SU-DHL-6 (cell line): ENCODE measurements at regions not wholly inside any gene's neighbourhood (a gene's known extent, or its start where the extent isn't known, plus 50 kb on each side); places are given as distances from the start of the nearest gene placed in this dataset.

ENCODE experiments used
- H2AFZ ChIP-seq: fragments of 200-600 bp; sonication (generic); 2 replicates; pipeline ENCODE4 v1.6.1; 2014; ENCODE audit warnings: low read depth, mild to moderate bottlenecking, moderate library complexity, mixed read lengths, antibody characterized with exemption, low read length; ENCODE audit not compliant: severe bottlenecking
- H3F3A ChIP-seq: fragments of 200-600 bp; shearing (Covaris generic); 2 replicates; pipeline ENCODE4 v1.6.0; 2016; ENCODE audit warnings: antibody characterized with exemption, mild to moderate bottlenecking; ENCODE audit not compliant: insufficient read depth
- H3K27ac ChIP-seq: fragments of 200-600 bp; sonication (generic); 2 replicates; pipeline ENCODE4 v1.5.1; 2016; ENCODE audit warnings: low read depth, mild to moderate bottlenecking, low read length, moderate library complexity, mixed read lengths
- H3K27me3 ChIP-seq: fragments of 200-600 bp; sonication (generic), shearing (Covaris generic); 2 replicates; pipeline ENCODE4 v1.6.0; 2014; ENCODE audit warnings: mild to moderate bottlenecking, low read length
- H3K36me3 ChIP-seq: fragments of 200-600 bp; sonication (generic); 2 replicates; pipeline ENCODE4 v1.6.1; 2014; ENCODE audit warnings: mild to moderate bottlenecking, low read length, mixed read lengths
- H3K4me2 ChIP-seq: fragments of 300-600, 200-600 bp; shearing (Covaris generic), sonication (generic); 2 replicates; pipeline ENCODE4 v1.6.0; 2014; ENCODE audit warnings: low read length, low read depth, mild to moderate bottlenecking; ENCODE audit not compliant: poor library complexity, severe bottlenecking
- H3K4me3 ChIP-seq: fragments of 200-600 bp; sonication (generic); 2 replicates; pipeline ENCODE4 v1.5.1; 2014; ENCODE audit warnings: antibody characterized with exemption, low read length, mild to moderate bottlenecking, mixed read lengths; ENCODE audit not compliant: insufficient read depth, poor library complexity, severe bottlenecking
- H3K79me2 ChIP-seq: fragments of 200-600 bp; sonication (generic); 2 replicates; pipeline ENCODE4 v1.6.1; 2014; ENCODE audit warnings: mild to moderate bottlenecking, low read length, moderate library complexity; ENCODE audit not compliant: insufficient read depth
- H3K9ac ChIP-seq: fragments of 200-600 bp; sonication (generic); 2 replicates; pipeline ENCODE4 v1.7.0; 2014; ENCODE audit warnings: mild to moderate bottlenecking, low read length
- H3K9me2 ChIP-seq: fragments of 200-600 bp; sonication (generic); replicated peaks from 2 replicates; pipeline ENCODE4 v1.6.1; 2014; ENCODE audit warnings: low read length; ENCODE audit not compliant: insufficient read depth
- H3K9me3 ChIP-seq: fragments of 200-600 bp; sonication (generic); 2 replicates; pipeline ENCODE4 v1.6.1; 2014; ENCODE audit warnings: low read length, mixed read lengths; ENCODE audit not compliant: insufficient read depth
- H4K20me1 ChIP-seq: fragments of 200-600 bp; sonication (generic); 2 replicates; pipeline ENCODE4 v1.6.1; 2014; ENCODE audit warnings: low read depth, mild to moderate bottlenecking, antibody characterized with exemption, low read length, moderate library complexity, mixed read lengths
- EZH2phosphoT487 ChIP-seq: fragments of 200-600 bp; sonication (generic), shearing (Covaris generic); conservative IDR thresholded peaks from 2 replicates; pipeline ENCODE4 v1.6.1; 2018; ENCODE audit warnings: mild to moderate bottlenecking, antibody characterized with exemption, low read length, moderate library complexity, mixed read lengths
- TF ChIP-seq, protein P1 (sequence below): fragments of 200-600 bp; sonication (generic); IDR thresholded peaks from one replicate; pipeline ENCODE4 v1.5.1; 2017; ENCODE audit warnings: antibody characterized with exemption, mild to moderate bottlenecking, low read length, moderate library complexity; ENCODE audit not compliant: insufficient read depth, poor library complexity, severe bottlenecking

DNA sequence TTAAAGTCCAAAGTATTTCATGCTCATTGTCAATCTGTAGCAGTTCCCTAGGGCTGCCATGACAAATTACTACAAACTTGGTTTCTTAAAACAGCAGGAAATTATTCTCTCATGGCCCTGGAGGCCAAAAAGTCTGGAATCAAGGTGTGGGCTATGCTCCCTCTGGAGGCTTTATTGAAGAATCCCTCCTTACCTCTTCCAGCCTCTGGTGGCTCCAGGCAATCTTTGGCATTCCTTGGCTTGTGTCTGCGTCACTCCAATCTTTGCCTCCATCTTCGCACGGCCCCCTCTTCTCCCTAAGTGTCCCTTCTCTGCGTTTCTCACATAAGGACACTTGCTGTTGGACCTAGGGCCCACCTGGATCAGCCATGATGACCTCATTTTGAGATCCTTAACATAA lies 170.4 kb downstream of the SMIM20 start:
- TF ChIP-seq, protein P1, sequence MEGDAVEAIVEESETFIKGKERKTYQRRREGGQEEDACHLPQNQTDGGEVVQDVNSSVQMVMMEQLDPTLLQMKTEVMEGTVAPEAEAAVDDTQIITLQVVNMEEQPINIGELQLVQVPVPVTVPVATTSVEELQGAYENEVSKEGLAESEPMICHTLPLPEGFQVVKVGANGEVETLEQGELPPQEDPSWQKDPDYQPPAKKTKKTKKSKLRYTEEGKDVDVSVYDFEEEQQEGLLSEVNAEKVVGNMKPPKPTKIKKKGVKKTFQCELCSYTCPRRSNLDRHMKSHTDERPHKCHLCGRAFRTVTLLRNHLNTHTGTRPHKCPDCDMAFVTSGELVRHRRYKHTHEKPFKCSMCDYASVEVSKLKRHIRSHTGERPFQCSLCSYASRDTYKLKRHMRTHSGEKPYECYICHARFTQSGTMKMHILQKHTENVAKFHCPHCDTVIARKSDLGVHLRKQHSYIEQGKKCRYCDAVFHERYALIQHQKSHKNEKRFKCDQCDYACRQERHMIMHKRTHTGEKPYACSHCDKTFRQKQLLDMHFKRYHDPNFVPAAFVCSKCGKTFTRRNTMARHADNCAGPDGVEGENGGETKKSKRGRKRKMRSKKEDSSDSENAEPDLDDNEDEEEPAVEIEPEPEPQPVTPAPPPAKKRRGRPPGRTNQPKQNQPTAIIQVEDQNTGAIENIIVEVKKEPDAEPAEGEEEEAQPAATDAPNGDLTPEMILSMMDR: no peak
- TF ChIP-seq EZH2phosphoT487: no peak
- Histone ChIP-seq H3F3A (no peaks in the 10 kb centered on the region), H3K27me3 (no peaks in the 10 kb centered on the region), H3K27ac (no peak overlapping the region), H3K36me3 (no peaks in the 10 kb centered on the region), H4K20me1 (no peaks in the 10 kb centered on the region), H3K79me2 (no peaks in the 10 kb centered on the region), H2AFZ (no peak overlapping the region), H3K4me2 (no peak overlapping the region), H3K9ac (no peak overlapping the region), H3K9me2 (no peaks in the 10 kb centered on the region), H3K4me3 (no peak overlapping the region), H3K9me3 (no peaks in the 10 kb centered on the region)

DNA sequence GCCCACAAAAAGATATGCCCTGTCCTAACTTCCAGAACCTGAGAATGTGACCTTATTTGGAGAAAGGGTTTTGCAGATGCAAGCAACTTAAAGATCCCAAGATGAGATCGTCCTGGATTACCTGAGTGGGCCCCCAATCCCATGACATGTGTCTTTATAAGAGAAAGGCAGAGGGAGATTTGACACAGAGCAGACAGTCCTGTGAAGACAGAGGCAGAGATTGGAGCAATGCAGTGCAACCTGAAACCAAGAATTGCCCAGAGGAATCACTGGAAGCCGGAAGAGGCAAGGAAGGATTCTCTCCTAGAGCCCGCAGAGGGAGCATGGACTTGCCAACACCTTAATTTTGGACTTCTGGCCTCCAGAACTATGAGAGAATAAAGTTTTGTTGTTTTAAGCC lies 171.5 kb downstream of the SMIM20 start:
- Histone ChIP-seq H3K27me3 (no peaks in the 10 kb centered on the region), H3K36me3 (no peaks in the 10 kb centered on the region), H3K4me3 (no peak overlapping the region), H3K79me2 (no peaks in the 10 kb centered on the region), H4K20me1 (no peaks in the 10 kb centered on the region), H3F3A (no peaks in the 10 kb centered on the region), H3K9ac (no peak overlapping the region), H3K9me3 (no peaks in the 10 kb centered on the region), H3K27ac (no peak overlapping the region), H3K9me2 (no peaks in the 10 kb centered on the region), H3K4me2 (no peak overlapping the region), H2AFZ (no peak overlapping the region)
- TF ChIP-seq, protein P1: no peak

DNA sequence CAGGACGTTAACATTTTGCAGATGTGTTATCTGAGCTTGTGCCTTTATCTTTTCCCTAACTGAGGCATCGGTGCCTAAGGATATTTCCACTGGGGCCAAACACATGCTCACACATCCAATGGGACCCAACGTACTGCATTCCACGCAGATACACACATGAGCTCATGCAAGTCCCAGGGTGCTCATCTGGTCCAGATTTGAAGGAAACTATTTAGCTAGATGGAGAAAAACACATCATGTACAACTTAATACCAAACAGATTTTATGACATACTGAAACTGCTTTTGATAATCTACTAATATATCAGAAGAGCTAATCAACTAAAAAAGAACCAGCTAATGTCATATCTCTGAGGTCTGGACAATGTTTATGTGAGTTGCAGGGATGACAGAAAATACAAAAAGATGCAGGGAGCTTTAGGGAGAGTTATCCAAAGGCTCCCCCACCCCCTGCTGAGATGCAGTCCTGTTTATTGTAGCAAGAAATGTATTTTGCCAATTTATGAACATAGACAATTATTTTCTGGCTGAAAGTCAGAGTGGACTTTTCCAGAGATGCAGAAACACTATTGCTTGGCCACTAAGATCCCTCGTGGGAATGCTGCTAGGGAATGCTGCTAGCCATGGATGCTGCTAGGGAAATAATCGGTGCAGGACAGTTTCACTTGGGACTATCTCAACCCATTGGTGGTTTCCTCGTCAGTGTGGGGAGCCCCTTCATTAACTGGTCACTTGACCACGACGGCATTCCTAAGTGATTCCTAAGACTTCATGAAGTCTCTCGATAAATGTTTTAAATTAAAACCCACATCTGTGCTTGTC lies 172.8 kb downstream of the SMIM20 start:
- no peak overlapping the region for H3K9ac ChIP-seq
- no peaks in the 10 kb centered on the region for H4K20me1 ChIP-seq
- no peaks in the 10 kb centered on the region for H3K27me3 ChIP-seq
- no peaks in the 10 kb centered on the region for H3K9me2 ChIP-seq
- no peak overlapping the region for H2AFZ ChIP-seq
- H3K9me3 ChIP-seq: no peaks in the 10 kb centered on the region
- no peak for TF ChIP-seq EZH2phosphoT487
- TF ChIP-seq, protein P1: no peak
- H3K4me2 ChIP-seq: no peak overlapping the region
- H3K27ac ChIP-seq: no peak overlapping the region
- no peak overlapping the region for H3K4me3 ChIP-seq
- no peaks in the 10 kb centered on the region for H3K79me2 ChIP-seq
- no peaks in the 10 kb centered on the region for H3F3A ChIP-seq
- no peaks in the 10 kb centered on the region for H3K36me3 ChIP-seq
